DOHH2 (cell line): ENCODE measurements at regions not wholly inside any gene's neighbourhood (a gene's known extent, or its start where the extent isn't known, plus 50 kb on each side); places are given as distances from the start of the nearest gene placed in this dataset.

Source experiments
- EZH2phosphoT487 ChIP-seq: fragments of 200-600 bp; sonication (generic); IDR thresholded peaks from 2 replicates; pipeline ENCODE4 v1.6.1; 2017; ENCODE audit warnings: borderline replicate concordance, mild to moderate bottlenecking, antibody characterized with exemption, low read length, moderate library complexity, mixed read lengths
- TF ChIP-seq, protein P1 (sequence below): fragments of 200-600 bp; sonication (generic); IDR thresholded peaks from one replicate; pipeline ENCODE4 v1.5.1; 2014; ENCODE audit warnings: antibody characterized with exemption, mild to moderate bottlenecking, low read depth, low read length; ENCODE audit not compliant: poor library complexity, severe bottlenecking

DNA sequence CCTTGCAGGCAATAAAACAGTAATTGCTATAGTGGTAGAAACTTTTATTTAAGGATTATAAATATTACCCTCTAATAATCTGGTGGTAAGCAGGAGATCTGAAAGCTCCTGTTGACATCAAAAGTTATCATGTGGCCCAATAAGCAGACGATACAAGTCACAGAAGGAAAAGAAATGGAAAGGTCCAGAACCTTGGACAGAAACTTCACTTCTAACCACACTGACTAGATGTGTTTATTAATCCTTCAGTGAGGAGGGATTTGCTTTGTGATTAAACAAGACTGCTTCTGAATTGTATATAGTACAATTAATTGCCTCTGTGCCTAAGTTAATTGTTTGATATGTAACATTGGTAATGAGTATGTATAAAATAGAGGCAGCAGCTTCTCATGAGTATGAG, 652.7 kb upstream of the MIS18BP1 start:
- TF ChIP-seq EZH2phosphoT487: no peak
- TF ChIP-seq, protein P1, sequence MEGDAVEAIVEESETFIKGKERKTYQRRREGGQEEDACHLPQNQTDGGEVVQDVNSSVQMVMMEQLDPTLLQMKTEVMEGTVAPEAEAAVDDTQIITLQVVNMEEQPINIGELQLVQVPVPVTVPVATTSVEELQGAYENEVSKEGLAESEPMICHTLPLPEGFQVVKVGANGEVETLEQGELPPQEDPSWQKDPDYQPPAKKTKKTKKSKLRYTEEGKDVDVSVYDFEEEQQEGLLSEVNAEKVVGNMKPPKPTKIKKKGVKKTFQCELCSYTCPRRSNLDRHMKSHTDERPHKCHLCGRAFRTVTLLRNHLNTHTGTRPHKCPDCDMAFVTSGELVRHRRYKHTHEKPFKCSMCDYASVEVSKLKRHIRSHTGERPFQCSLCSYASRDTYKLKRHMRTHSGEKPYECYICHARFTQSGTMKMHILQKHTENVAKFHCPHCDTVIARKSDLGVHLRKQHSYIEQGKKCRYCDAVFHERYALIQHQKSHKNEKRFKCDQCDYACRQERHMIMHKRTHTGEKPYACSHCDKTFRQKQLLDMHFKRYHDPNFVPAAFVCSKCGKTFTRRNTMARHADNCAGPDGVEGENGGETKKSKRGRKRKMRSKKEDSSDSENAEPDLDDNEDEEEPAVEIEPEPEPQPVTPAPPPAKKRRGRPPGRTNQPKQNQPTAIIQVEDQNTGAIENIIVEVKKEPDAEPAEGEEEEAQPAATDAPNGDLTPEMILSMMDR: no peak
